ENCODE measurements at regions not wholly inside any gene's neighbourhood (a gene's known extent, or its start where the extent isn't known, plus 50 kb on each side); places are given as distances from the start of the nearest gene placed in this dataset.

DNA sequence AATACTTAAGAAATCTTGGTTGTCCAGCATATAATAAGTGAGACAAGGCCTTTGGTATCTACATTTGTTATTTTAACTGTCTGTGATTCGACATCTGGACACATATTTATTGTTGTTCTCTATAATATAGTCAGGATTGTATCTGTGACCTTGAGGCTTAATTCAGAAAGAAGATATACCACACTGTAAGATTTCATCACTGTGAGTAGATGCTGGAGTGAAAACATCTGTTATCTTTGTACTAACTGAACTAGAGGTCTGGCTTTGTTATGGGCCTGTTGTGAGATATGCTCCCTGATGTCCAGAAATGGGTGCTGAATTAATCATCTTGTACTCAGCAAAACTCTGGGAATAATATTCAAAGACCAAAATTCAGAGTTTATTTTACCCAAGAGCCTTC is 148.5 kb downstream of the ISOC1 start:
- TF ChIP-seq POLR2A (IDR thresholded peaks at IDR 0.05) (no peak), POLR2AphosphoS5 (IDR thresholded peaks at IDR 0.05) (no peak), EP300 (IDR thresholded peaks at IDR 0.05) (no peak)
- TF ChIP-seq, protein P1, sequence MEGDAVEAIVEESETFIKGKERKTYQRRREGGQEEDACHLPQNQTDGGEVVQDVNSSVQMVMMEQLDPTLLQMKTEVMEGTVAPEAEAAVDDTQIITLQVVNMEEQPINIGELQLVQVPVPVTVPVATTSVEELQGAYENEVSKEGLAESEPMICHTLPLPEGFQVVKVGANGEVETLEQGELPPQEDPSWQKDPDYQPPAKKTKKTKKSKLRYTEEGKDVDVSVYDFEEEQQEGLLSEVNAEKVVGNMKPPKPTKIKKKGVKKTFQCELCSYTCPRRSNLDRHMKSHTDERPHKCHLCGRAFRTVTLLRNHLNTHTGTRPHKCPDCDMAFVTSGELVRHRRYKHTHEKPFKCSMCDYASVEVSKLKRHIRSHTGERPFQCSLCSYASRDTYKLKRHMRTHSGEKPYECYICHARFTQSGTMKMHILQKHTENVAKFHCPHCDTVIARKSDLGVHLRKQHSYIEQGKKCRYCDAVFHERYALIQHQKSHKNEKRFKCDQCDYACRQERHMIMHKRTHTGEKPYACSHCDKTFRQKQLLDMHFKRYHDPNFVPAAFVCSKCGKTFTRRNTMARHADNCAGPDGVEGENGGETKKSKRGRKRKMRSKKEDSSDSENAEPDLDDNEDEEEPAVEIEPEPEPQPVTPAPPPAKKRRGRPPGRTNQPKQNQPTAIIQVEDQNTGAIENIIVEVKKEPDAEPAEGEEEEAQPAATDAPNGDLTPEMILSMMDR (IDR thresholded peaks at IDR 0.05): no peak
